NK-92 (cell line): ENCODE measurements at regions not wholly inside any gene's neighbourhood (a gene's known extent, or its start where the extent isn't known, plus 50 kb on each side); places are given as distances from the start of the nearest gene placed in this dataset.

Experiments used
- DNase-seq: peaks from one replicate; lab custom pipeline; 2025; ENCODE audit not compliant: unreplicated experiment; lab: John Stamatoyannopoulos, UW

DNA sequence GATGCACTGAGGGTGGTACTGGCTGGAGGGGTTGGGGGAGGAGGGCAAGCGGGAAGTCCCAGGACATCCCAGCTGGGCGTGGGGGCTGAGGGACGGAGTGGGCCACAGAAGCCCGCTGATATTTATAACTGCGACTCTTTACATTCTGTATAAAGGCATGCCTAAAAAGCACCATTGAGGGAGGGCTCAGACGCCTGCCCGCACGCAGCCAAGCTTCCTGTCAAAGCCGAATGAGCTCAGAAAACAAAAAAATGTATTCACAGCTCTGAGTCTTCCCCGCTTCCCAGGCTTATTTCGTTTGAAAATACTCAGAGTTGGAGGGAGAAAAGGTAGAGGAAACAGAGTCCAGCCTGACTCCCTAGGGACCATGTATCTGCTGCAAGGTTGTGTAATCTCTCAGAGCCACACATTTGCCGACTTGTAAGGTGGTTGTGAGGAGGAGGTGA lies 170.1 kb upstream of the HAAO start:
- DNase-seq, result no peak

DNA sequence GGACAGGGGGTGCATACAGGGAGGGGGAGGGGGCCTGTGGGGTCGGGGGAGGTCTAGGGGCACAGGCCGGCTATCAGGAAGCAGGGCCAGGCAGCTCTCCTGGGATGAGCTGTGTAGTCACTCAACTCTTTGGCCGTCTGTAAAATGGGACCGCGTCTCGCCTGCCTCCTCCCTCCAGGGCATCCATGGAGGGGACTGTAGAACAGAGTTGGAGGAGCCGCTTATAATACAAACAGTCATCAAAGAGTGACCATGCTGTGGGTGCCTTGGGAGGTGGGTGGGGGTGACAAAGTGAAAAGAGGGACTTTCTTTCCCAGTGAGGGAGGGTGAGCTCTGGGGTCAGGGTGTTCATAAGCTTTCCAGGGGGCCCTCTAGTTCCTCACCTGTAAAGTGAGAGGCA lies 169.6 kb upstream of the HAAO start:
- no peak for DNase-seq

DNA sequence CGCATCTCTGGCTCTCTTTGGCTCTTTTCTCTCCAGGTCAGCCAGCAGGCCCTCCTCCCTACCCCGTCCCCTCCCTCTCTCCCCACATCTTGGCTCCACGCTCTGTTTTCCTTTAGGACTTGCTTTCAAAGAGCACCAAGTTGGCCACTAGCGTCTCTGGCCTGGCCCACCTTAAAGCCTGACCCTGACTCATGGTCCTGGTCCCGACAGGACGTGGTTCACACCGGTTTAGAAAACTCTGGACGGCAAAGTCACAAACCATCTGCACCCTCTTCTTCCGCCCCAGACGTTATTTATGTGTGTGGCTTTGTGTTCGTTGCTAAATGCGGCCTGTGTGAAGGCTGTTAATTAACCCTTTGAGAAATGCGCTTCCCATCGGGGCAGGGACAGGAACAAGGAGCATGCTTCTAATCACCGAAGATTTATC lies 169.0 kb upstream of the HAAO start:
- DNase-seq, result no peak

DNA sequence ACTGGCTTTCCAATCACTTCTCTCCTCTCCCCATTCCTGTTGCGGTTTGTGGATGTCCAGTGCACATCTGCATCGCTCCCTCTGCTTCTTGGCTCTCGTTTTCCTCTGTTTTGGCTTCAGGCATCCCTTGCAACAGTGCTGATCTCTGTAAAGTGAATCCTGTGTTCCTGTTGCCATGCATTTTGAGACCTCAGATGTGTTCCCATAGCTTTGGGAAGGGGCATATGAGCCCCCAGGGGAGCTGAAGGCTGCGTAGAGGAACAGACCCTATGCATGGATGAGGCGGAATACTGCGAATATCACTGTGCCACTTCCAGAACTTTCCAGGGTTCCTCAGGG lies 168.4 kb upstream of the HAAO start:
- DNase-seq, result no peak

DNA sequence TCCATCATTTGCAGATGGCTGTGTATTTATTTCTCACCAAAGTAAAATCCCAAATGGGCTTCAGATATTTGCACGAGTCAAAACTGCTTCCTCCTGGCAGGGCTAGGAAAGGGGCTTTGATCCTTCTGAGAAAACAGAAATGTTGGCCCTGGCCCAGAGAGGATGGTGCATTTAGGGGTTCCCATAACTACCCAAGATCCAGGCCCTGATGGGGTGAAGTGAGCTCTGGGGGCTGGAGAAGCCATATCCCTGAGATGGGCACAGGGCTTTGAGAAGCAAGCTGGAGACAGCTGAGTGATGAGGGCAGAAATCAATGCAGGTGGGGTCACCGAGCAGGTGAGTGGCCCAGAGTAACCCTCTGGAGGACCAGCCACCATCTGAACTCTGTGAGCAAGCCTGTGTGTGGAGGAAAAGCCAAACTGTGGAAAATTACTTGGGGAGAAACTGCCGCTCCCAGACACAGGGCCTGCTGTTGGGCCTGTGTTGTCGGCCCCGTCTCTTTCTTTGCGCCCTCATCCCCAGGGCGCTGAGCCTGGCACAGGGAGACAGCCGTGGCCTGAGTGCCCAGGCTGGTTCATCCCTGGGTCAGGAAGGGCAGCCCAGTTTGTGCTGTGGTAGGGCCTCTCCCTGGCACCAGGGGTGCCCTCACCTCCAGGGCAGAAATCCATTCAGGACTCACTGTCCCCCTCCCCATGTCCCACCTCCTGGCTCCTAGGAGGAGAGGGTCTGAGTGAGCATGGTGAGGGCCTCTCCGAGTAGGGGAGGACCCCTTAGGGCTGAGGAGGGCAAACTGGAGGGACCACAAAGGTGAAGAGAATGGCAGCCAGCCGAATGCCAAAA lies 167.8 kb upstream of the HAAO start:
- no peak for DNase-seq

DNA sequence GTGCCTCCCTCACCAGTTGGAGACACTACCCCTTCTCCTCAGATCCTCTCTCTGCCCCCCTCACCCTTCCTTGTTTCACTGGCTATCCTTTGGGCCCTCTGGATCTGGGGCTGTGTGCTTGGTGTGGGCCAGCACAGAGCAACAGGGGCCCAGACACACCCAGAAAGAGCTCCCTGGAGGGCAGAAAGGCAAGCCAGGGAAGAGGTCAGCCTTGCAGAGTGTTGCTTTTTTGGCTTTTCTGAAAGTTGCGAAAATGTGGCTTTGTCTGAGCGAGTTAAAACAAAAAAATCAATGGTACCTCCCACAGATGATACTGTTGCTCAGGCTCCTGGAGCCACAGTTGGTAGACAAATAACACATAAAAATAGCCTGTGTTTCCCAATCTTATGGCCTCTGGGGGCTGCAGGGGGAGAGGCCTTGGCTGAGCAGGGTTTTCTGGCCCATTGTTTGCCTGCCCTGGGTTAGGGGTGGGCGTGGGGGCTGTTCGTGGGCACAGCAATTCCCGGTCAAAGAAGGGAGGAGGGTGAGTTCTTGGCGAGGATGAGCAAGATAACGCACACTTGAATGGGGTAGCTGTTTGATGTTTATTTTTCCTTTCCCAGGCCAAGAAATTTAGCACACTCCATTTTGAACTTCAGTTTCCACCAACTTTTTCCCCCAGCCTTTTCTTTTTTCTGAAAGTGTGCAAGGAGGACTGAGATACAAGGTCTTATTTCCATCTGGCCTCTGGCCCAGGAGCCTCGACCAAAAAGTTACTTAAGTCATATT lies 167.0 kb upstream of the HAAO start:
- DNase-seq, result no peak

DNA sequence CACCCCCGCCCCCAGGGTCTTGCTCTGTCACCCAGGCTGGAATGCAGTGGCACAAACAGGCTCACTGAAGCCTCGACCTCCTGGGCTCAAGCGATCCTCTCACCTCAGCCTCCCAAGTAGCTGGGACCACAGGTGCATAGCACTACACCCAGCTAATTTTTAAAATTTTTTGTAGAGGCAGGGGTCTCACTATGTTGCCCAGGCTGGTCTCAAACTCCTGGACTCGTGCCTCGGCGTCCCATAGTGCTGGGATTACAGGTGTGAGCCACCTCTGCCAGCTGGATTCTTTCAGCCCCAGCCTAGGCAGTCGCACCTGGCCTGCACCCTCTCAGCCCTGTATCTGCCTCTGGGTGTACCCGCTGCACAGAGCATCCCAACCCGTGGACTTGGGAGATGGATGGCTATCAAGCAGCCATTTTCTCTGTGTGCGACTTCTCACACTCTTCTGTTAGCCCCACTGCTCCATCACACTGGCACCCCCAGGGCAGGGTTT lies 166.4 kb upstream of the HAAO start:
- DNase-seq, result no peak

DNA sequence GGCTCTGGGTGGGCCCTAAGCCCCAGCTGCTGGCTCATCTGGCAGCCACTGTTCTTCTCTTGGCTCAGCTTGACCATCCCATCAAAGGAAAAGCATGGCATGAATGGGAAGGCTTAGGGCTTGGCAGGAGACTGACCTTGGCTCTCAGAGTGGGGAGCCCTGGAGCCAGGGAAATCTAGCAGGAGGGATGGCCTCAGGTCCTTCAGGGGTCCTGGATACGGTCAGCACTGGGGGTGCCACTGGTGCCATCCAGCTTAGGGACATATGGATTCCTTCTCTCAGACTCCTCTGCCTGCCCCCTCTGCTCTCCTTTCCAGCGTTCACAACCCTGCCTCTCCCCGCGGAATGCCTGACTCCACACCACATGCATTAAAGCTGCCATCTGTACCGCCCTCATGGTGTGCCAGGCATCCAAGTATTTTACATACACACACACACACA lies 165.5 kb upstream of the HAAO start:
- no peak for DNase-seq

DNA sequence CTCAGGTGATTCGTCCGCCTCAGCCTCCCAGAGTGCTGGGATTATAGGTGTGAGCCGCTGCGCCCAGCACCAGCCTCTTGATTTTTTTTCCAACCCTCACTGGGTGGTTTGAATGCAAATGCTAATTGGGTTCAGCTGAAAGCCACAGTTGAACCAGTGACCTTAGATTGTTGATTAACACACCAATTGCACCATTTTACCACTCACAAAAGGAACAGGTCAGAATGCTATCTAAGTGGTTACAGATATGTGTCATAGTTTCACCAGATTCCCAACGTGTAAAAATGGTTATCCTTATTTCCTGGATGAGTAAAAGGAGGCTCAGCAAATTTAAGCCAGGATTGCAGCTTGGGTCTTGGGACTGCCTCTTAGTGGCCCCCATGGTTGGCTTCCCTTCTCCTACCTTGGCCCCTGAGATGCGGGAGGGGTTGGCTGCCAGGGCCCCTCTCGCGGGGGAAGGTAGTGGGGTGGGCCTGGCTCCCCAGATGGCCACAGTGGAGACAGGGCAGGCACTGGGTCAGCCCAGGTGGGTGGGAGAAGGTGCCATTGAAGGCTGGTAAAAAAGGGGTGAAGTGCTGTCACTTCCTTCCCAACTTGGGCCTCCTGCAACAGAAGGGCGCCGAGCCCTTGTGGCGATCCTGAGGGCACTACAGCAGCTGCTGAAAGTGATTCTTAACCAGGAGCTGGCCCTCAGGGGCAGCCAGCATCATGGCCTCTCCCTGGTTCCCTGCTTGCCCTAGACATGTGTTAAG lies 164.9 kb upstream of the HAAO start:
- DNase-seq, result no peak

DNA sequence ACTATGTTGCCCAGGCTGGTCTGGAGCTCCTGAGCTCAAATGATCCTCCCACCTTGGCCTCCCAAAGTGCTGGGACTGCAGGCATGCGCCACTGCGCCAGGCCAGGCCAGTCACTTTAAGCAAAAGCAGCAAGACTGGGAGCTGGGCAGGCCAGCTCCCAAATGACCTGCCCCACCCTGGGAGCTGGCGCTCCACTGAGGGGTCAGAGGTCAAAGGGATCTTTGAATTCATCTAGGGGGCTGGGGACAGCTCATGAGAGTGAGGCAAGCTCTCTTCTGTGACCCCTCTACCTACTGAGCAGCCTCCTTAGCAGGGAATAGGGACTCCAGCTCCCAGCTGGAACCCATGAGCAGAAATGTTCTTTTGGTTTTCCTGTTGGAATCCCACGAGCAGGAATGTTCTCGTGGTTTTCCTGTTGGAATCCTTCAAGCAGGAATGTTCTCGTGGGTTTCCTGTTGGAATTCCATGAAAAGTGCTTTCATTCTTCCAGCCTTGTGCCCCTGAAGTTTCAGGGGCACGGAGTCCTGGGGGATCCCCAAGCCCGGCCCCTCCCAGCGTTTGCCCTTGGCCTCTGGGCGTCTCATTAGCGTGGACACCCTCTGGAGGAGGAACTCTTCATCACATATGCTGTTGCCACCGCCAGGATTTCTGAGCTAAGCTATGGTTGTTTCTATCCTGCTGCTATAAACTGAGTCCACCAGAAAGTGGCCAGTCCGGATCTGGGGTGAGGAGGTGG lies 162.0 kb upstream of the HAAO start:
- no peak for DNase-seq

DNA sequence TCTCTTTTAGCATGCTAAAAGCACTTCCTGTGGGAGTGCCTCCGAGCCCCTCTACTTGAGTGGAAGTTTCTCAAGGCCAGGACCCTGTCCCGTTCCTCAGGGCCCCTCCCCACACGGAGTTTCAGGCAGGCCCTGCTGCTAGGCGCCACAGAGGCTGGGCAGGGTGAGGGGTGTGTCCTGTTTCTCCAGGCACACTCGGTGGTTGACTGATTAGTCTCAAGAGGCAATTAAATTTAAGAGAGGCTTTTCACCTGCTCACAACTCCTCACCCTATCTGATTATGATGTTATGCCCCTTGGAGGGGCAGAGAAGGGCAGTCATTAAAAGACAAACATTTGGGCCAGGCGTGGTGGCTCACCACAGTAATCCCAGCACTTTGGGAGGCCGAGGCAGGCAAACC lies 160.8 kb upstream of the HAAO start:
- DNase-seq, result no peak

DNA sequence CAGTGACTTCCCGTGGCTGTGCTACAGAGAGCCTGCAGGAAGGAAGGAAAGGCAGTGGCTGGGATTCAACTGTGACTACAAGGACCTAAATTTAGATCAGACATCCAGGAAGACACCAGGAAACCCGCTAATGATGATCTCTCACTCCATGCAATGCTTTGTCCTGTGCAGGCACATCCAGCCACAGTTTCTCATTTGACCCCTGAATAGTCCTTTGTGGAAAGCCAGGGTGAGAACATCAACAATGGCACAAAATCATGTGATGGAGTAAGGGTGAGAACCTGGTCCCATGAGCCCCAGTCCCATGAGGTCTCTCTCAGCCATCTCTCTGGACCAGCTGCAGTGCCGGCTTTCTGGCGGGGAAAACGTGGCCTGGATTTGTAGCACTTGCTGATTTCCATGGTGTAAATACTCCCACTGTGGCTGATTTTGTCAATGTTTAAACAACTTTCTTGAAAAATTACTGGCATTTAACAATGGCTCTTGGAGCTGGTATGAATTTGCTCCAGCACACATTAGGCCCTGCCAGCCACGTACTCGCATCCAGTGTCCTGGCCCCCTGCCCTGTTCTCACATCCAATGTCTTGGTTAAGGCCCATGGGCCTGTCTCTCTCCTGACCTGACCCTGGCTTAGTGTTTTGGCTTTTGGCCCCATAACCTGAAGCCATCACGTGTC lies 159.0 kb upstream of the HAAO start:
- DNase-seq, result no peak

DNA sequence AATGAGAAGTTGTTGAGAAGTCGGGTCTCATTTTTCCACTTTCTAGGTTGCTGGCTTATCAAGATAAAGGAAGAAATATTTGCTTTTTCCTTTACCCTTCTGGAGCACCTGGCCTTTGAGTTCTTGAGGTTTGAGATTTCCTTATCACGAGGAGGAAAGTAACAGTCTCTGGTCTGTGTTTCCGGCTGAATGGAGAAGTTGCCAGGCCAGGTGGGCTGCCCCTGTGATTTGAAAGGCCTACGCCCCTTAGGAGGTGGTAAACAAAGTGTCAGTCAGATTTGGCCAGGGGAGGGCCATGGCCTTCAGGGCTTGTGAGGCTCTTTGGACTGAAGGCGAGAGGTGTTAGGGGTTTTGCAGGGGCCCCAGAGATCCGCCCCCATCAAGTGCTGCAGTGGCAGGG lies 156.7 kb upstream of the HAAO start:
- DNase-seq, result no peak

DNA sequence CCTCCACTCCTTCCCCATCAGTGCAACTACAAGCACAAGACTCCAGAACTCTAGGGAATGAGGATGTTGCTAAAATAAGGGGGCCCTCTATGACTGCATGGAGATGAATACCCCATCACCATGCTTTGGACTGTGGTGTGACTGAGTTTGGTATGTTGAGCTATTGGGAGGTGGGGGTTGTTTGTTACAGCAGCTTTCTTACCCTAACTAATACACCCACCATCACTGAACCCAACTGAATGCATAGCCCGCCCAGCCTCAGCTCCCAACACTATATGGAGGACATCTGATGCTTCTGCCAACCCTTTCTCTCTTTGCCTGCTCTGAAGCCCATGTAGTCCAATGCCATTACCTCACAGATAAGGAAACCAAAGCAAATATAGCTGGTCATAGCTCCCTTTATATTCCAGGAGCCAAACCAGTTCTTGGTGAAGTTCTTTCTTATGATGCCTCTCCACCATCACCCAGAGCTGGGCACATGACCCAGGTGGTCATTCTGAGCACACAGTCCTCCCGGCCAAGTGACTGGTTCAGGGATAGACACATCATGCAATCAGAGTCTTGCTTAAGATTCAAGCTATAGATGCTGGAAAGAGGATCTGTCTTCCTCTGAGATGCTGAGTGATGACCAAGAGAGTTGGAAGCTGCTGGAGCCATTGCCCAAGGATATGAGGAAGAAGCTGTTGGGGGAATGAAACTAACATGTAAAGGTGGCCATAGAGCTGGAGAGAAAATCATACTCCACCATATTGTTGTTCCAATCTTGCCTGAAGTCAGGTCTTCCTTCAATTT lies 155.6 kb upstream of the HAAO start:
- no peak for DNase-seq

DNA sequence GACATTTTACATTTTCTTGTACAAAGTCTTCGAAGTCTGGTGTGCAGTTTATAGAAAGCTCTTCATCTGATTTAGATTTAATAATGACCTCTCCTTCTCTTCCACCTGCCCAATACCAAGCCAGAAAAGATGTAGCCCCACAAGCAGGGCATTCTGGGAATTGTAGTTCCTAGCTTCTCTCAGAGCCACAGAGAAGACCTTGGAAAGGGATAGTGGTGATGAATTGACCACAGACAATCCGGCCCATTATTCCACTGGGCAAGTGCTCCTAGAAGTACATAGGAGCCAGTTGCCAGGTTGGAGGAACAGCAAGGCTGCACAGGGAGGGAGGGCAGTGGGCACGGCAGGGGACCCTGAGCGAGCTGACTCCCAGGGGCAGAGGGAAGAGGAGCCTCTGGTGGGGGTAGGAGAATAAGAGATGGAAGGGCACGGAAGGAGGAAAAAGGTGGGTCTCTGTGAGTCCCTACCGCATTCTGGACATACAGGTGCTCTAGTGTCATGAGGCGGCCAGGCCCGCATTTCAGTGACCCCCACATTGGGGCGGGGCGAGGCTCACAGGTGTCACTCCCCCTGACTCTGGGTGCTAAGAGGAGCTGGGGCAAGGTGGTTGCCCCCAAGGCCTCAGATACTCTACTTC lies 152.5 kb upstream of the HAAO start:
- no peak for DNase-seq

DNA sequence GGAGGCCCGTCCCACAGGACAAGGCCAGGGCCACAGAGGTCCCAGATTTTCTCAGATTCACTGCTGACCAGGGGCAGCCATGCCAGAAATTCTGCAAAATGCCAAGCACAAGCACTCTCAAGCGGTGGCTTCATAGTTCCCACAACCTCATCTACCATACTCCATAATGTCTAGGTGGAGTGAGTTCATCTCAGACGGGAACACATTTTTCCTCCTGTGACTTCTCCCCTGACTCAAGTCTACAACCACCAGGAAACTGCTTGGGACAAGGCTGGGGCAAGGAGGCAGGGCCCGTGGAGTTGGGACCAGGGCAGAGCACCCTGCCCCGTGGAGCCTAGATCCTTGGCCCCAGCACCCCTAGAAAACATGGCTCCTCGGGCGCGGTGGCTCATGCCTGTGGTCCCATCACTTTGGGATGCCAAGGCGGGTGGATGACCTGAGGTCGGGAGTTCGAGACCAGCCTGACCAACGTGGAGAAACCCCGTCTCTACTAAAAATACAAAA lies 150.7 kb upstream of the HAAO start:
- no peak for DNase-seq

DNA sequence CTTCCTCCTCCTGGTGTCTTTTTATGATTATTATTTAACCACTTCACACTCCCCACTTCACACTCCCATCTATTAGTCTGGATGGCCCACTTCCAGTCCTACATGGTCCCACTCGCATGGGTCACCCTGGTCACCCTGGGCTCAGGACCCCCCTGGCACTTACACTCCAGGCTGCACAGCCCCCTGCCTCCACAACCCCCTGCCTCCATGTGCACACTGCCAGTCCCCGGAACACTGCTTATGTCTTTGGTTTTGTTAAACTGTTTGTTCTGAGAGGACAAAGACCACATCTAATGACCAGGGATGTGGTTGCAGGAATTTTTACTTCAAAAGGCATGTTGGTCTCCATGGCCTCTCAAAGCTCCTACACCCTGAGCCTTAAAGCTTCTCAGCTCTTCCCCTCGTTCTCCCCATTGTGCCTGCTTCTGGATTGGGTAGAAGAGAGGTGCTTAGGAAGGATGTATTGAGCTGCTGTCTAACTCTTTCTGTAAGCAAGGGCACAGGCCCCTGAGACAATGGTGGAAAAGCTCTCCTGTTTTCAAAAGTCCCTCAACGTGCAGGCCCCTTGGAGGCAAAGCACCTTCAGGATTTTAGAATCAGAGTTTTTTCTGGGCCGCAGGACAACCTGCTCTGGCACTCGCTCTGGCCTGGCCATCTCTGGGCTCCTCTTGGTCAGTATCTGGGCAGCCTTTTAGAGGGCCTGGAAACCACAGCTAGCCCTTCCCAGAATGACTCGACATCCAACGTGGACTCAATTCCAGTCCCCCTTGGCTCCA lies 150.0 kb upstream of the HAAO start:
- DNase-seq, result no peak

DNA sequence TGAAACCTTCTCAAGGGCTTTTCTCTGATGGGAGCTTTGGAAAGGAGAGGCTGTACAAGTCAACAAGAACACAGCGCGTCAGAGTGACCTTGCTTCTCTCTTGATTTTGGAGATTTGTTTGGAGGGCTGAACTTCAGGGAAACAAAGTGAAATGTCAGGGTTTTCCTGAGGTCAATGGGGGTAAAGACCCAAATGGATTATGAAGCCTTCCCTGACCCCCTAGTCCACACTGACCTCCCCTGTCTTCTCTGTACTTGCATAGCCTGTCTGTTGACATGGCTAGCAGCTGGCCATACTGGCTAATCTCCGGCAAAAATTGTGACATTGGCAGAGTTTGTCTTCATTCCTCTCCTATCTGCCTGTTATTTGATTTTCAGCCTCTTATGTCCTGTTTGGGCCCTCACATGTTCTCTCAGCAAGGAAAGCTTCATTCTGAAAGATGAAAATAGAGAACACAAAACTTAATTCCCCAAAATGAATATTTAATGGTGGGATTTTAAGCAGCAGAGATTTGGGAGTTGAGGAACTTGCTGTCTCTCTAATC lies 149.3 kb upstream of the HAAO start:
- no peak for DNase-seq
